ENCODE measurements at regions not wholly inside any gene's neighbourhood (a gene's known extent, or its start where the extent isn't known, plus 50 kb on each side); places are given as distances from the start of the nearest gene placed in this dataset.

DNA sequence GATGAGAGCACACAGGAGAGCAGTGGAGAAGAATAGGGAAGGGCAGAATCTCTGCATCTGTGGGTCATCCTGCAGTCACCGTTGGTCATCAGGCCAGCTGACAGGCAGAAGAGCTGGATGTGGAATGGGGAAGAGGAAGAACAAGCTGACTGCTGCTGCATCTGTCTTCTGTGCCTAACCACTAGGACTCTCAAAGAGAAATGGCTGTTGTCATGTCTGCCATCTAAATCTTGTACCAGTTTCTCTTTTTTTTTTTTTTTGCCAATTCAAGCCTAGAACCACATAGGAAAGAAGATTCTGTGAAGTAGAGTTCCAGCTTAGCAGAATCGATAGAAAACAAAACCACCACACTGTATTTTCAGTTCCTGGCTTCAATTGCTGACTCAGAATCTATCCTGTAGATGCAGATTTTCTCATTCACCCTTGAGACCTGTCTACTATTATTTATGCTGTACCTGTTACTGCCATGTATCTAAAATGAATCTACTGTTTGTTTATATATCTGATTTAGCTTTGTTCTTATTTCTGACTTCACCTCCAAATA, 421.9 kb upstream of the PRICKLE1 start:
- TF ChIP-seq CTCF (IDR thresholded peaks at IDR 0.05) (no peak), POLR2AphosphoS5 (IDR thresholded peaks at IDR 0.05; ENCODE audit: insufficient read depth in 1 of 2, low read depth in 1 of 2) (no peak), POLR2A (IDR thresholded peaks at IDR 0.05) (no peak)

Data from vagina (tissue), 2 donors.